GM12878 (cell line): ENCODE measurements at regions not wholly inside any gene's neighbourhood (a gene's known extent, or its start where the extent isn't known, plus 50 kb on each side); places are given as distances from the start of the nearest gene placed in this dataset.

ENCODE experiments used
- JUNB ChIP-seq: IDR thresholded peaks from 2 replicates; pipeline ENCODE4 v1.6.1; 2016; ENCODE audit warnings: antibody characterized with exemption, mild to moderate bottlenecking
- POLR2AphosphoS2 ChIP-seq: IDR thresholded peaks from 2 replicates; pipeline ENCODE4 v1.6.1; 2011; ENCODE audit warnings: low read depth, mild to moderate bottlenecking, low read length, improper control_type of control experiment, moderate library complexity
- ZNF274 ChIP-seq: IDR thresholded peaks from one replicate; pipeline ENCODE4 v1.8.0; 2011; ENCODE audit not compliant: insufficient read length, insufficient read depth
- TF ChIP-seq, protein P1 (sequence below): IDR thresholded peaks from 2 replicates; pipeline ENCODE4 v1.6.1; 2012; ENCODE audit warnings: improper control_type of control experiment, low read depth, low read length; ENCODE audit not compliant: insufficient replicate concordance
- TF ChIP-seq, protein P2 (sequence below): IDR thresholded peaks from 2 replicates; pipeline ENCODE4 v1.6.1; 2012; ENCODE audit warnings: mild to moderate bottlenecking, low read depth, low read length
- TF ChIP-seq, protein P3 (sequence below): fragments of 450-650 bp; IDR thresholded peaks from 2 replicates; pipeline ENCODE4 v1.6.1; 2017; ENCODE audit warnings: mild to moderate bottlenecking

DNA sequence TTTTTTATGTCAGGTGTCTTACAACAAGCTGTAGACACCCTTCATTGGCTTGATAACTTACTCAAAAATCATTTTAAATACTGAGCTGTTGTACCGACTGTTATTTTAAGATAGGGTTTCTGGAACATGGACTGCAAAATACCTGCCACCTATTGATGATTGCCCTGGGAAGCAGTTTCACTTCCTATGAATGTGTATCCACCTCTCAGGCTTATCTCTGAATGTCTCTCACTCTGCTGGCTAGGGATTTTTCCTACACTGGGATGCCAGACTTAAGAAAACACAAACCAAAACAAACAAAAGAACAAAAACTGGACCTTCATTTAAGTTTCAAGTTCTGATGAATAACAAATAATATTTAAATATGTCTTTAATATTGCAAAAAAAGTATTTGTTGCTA is 663.7 kb downstream of the EFNB2 start:
- TF ChIP-seq, protein P1, sequence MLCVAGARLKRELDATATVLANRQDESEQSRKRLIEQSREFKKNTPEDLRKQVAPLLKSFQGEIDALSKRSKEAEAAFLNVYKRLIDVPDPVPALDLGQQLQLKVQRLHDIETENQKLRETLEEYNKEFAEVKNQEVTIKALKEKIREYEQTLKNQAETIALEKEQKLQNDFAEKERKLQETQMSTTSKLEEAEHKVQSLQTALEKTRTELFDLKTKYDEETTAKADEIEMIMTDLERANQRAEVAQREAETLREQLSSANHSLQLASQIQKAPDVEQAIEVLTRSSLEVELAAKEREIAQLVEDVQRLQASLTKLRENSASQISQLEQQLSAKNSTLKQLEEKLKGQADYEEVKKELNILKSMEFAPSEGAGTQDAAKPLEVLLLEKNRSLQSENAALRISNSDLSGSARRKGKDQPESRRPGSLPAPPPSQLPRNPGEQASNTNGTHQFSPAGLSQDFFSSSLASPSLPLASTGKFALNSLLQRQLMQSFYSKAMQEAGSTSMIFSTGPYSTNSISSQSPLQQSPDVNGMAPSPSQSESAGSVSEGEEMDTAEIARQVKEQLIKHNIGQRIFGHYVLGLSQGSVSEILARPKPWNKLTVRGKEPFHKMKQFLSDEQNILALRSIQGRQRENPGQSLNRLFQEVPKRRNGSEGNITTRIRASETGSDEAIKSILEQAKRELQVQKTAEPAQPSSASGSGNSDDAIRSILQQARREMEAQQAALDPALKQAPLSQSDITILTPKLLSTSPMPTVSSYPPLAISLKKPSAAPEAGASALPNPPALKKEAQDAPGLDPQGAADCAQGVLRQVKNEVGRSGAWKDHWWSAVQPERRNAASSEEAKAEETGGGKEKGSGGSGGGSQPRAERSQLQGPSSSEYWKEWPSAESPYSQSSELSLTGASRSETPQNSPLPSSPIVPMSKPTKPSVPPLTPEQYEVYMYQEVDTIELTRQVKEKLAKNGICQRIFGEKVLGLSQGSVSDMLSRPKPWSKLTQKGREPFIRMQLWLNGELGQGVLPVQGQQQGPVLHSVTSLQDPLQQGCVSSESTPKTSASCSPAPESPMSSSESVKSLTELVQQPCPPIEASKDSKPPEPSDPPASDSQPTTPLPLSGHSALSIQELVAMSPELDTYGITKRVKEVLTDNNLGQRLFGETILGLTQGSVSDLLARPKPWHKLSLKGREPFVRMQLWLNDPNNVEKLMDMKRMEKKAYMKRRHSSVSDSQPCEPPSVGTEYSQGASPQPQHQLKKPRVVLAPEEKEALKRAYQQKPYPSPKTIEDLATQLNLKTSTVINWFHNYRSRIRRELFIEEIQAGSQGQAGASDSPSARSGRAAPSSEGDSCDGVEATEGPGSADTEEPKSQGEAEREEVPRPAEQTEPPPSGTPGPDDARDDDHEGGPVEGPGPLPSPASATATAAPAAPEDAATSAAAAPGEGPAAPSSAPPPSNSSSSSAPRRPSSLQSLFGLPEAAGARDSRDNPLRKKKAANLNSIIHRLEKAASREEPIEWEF, result no peak
- TF ChIP-seq POLR2AphosphoS2 (no peak), ZNF274 (no peak), JUNB (no peak)
- TF ChIP-seq, protein P2, sequence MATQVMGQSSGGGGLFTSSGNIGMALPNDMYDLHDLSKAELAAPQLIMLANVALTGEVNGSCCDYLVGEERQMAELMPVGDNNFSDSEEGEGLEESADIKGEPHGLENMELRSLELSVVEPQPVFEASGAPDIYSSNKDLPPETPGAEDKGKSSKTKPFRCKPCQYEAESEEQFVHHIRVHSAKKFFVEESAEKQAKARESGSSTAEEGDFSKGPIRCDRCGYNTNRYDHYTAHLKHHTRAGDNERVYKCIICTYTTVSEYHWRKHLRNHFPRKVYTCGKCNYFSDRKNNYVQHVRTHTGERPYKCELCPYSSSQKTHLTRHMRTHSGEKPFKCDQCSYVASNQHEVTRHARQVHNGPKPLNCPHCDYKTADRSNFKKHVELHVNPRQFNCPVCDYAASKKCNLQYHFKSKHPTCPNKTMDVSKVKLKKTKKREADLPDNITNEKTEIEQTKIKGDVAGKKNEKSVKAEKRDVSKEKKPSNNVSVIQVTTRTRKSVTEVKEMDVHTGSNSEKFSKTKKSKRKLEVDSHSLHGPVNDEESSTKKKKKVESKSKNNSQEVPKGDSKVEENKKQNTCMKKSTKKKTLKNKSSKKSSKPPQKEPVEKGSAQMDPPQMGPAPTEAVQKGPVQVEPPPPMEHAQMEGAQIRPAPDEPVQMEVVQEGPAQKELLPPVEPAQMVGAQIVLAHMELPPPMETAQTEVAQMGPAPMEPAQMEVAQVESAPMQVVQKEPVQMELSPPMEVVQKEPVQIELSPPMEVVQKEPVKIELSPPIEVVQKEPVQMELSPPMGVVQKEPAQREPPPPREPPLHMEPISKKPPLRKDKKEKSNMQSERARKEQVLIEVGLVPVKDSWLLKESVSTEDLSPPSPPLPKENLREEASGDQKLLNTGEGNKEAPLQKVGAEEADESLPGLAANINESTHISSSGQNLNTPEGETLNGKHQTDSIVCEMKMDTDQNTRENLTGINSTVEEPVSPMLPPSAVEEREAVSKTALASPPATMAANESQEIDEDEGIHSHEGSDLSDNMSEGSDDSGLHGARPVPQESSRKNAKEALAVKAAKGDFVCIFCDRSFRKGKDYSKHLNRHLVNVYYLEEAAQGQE, result no peak
- TF ChIP-seq, protein P3, sequence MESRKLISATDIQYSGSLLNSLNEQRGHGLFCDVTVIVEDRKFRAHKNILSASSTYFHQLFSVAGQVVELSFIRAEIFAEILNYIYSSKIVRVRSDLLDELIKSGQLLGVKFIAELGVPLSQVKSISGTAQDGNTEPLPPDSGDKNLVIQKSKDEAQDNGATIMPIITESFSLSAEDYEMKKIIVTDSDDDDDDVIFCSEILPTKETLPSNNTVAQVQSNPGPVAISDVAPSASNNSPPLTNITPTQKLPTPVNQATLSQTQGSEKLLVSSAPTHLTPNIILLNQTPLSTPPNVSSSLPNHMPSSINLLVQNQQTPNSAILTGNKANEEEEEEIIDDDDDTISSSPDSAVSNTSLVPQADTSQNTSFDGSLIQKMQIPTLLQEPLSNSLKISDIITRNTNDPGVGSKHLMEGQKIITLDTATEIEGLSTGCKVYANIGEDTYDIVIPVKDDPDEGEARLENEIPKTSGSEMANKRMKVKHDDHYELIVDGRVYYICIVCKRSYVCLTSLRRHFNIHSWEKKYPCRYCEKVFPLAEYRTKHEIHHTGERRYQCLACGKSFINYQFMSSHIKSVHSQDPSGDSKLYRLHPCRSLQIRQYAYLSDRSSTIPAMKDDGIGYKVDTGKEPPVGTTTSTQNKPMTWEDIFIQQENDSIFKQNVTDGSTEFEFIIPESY, result no peak
